Bronchial epithelial cell (primary cell): ENCODE measurements at regions not wholly inside any gene's neighbourhood (a gene's known extent, or its start where the extent isn't known, plus 50 kb on each side); places are given as distances from the start of the nearest gene placed in this dataset.

Experiments
- DNase-seq: peaks from one replicate; pipeline ENCODE4 v3.0.0-alpha.2; 2010; ENCODE audit warnings: low read depth
- FAIRE-seq: peaks from 2 replicates; lab custom pipeline; 2011; peaks lifted over from hg19 to GRCh38; lab: Jason Lieb, UNC
- H3K27me3 ChIP-seq: 2 replicates; pipeline ENCODE4 v1.5.1; 2011; ENCODE audit warnings: low read length; ENCODE audit not compliant: control insufficient read depth, insufficient read depth
- H3K36me3 ChIP-seq: 2 replicates; pipeline ENCODE4 v1.5.1; 2011; ENCODE audit warnings: low read length; ENCODE audit not compliant: control insufficient read depth, insufficient read depth
- H3K4me3 ChIP-seq: 2 replicates; pipeline ENCODE4 v1.5.1; 2011; ENCODE audit warnings: mild to moderate bottlenecking, low read depth, low read length, control low read depth
- CTCF ChIP-seq: IDR thresholded peaks from 2 replicates; pipeline ENCODE4 v1.5.1; 2011; ENCODE audit warnings: mild to moderate bottlenecking, moderate library complexity, low read length, control low read depth, inconsistent platforms; ENCODE audit not compliant: insufficient read depth, severe bottlenecking

GRCh38 chr10:94143261-94143660, 149.5 kb downstream of the PLCE1 start:
- Histone ChIP-seq H3K36me3 (no peaks in the 10 kb centered on the region), H3K27me3 (no peaks in the 10 kb centered on the region), H3K4me3 (no peak overlapping the region)
- FAIRE-seq (no peak), DNase-seq (no peak)
- no peak for TF ChIP-seq CTCF

- H3K27me3 ChIP-seq = no peaks in the 10 kb centered on the region
- H3K4me3 ChIP-seq = no peak overlapping the region
- H3K36me3 ChIP-seq = no peaks in the 10 kb centered on the region
- no peak for FAIRE-seq
- TF ChIP-seq CTCF = no peak
- no peak for DNase-seq
Observed at GRCh38 chr10:94146313-94146712, 152.6 kb downstream of the PLCE1 start.

- TF ChIP-seq CTCF = no peak
- DNase-seq = no peak
- no peaks in the 10 kb centered on the region for H3K36me3 ChIP-seq
- H3K27me3 ChIP-seq = no peaks in the 10 kb centered on the region
- no peak for FAIRE-seq
- no peak overlapping the region for H3K4me3 ChIP-seq
Observed at GRCh38 chr10:94146746-94147145, 153.0 kb downstream of the PLCE1 start.

GRCh38 chr10:94149702-94150101, 156.0 kb downstream of the PLCE1 start:
- no peak for DNase-seq
- no peak for FAIRE-seq
- TF ChIP-seq CTCF = no peak
- H3K36me3 ChIP-seq = no peaks in the 10 kb centered on the region
- no peaks in the 10 kb centered on the region for H3K27me3 ChIP-seq
- H3K4me3 ChIP-seq = no peak overlapping the region

GRCh38 chr10:94150541-94151184, 156.9 kb downstream of the PLCE1 start:
- TF ChIP-seq CTCF = no peak
- Histone ChIP-seq H3K27me3 (no peaks in the 10 kb centered on the region), H3K4me3 (no peak overlapping the region), H3K36me3 (no peaks in the 10 kb centered on the region)
- DNase-seq (no peak), FAIRE-seq (no peak)

GRCh38 chr10:94155722-94156271, 162.1 kb downstream of the PLCE1 start:
- DNase-seq (no peak), FAIRE-seq (peak; percentile 55)
- Histone ChIP-seq H3K36me3 (no peaks in the 10 kb centered on the region), H3K27me3 (no peaks in the 10 kb centered on the region), H3K4me3 (no peak overlapping the region)
- no peak for TF ChIP-seq CTCF
